RWPE1 (cell line): ENCODE measurements at regions not wholly inside any gene's neighbourhood (a gene's known extent, or its start where the extent isn't known, plus 50 kb on each side); places are given as distances from the start of the nearest gene placed in this dataset.

Experiments
- CTCF ChIA-PET: fragments of 350-600 bp; sonication (Branson Sonifier 250); formaldehyde crosslinking; extraction: SDS; loops from one replicate; lab custom pipeline; 2021; lab: Yijun Ruan, JAX
- POLR2A ChIA-PET: fragments of 400-600 bp; formaldehyde crosslinking; extraction: SDS; loops from one replicate; lab custom pipeline; 2020; ENCODE audit warnings: antibody characterized with exemption; ENCODE audit not compliant: low non-redundant PET; lab: Yijun Ruan, JAX
- DNase-seq: peaks from one replicate; pipeline ENCODE4 v3.0.0; 2012; ENCODE audit warnings: low spot score
- H3K27ac ChIP-seq: fragments of 450-650 bp; 2 replicates; pipeline ENCODE4 v1.5.1; 2017
- TF ChIP-seq, protein P1 (sequence below): fragments of 450-650 bp; conservative IDR thresholded peaks from 2 replicates; pipeline ENCODE4 v1.5.1; 2017; ENCODE audit warnings: low read depth, mild to moderate bottlenecking

GRCh38 chrX:21056622-21057021 is 317.6 kb upstream of the CNKSR2 start:
- H3K27ac ChIP-seq, result no peak overlapping the region
- no peak for DNase-seq
- CTCF ChIA-PET, result no interaction called here
- TF ChIP-seq, protein P1, sequence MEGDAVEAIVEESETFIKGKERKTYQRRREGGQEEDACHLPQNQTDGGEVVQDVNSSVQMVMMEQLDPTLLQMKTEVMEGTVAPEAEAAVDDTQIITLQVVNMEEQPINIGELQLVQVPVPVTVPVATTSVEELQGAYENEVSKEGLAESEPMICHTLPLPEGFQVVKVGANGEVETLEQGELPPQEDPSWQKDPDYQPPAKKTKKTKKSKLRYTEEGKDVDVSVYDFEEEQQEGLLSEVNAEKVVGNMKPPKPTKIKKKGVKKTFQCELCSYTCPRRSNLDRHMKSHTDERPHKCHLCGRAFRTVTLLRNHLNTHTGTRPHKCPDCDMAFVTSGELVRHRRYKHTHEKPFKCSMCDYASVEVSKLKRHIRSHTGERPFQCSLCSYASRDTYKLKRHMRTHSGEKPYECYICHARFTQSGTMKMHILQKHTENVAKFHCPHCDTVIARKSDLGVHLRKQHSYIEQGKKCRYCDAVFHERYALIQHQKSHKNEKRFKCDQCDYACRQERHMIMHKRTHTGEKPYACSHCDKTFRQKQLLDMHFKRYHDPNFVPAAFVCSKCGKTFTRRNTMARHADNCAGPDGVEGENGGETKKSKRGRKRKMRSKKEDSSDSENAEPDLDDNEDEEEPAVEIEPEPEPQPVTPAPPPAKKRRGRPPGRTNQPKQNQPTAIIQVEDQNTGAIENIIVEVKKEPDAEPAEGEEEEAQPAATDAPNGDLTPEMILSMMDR, result no peak
- POLR2A ChIA-PET, result no interaction called here

- no peak for DNase-seq
- TF ChIP-seq, protein P1, result no peak
- ChIA-PET POLR2A (no interaction called here), CTCF (interaction anchor here (0.6 kb wide), 1 partner anchor 12 kb away, joined by 6 read pairs; no protein-coding TSS in a partner anchor)
- H3K27ac ChIP-seq, result no peak overlapping the region
Measured at GRCh38 chrX:21047034-21047455, 327.2 kb upstream of the CNKSR2 start.

DNA sequence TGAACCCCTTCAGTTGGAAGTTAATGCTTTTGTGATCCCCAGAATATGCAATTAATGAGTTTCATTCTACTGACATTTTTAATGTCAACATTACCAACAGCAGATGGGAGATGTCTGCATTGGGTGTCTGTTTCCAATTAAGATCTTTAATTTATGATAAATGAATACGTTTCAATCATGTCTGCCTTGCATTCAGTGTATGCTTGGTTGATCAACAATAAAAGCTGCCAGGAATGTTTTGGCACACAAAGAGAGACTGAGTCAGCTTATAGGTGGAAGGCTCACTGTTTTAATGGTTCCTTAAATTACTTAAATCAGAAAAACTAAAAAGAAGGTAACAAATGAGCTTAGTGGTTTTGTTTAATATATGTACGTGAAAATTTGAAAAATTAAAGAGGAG is 359.9 kb upstream of the CNKSR2 start:
- TF ChIP-seq, protein P1, result no peak
- ChIA-PET POLR2A (no interaction called here), CTCF (no interaction called here)
- H3K27ac ChIP-seq, result no peak overlapping the region
- no peak for DNase-seq

GRCh38 chrX:21004835-21005234 is 369.4 kb upstream of the CNKSR2 start:
- H3K27ac ChIP-seq, result no peak overlapping the region
- CTCF ChIA-PET, result interaction anchor here (0.6 kb wide), 1 partner anchor 20 kb away, joined by 7 read pairs; no protein-coding TSS in a partner anchor
- TF ChIP-seq, protein P1, result no peak
- POLR2A ChIA-PET, result no interaction called here
- peak; percentile 3 for DNase-seq

- H3K27ac ChIP-seq, result no peak overlapping the region
- ChIA-PET CTCF (no interaction called here), POLR2A (no interaction called here)
- TF ChIP-seq, protein P1, result no peak
- DNase-seq, result no peak
Measured at GRCh38 chrX:20995829-20996228, 378.4 kb upstream of the CNKSR2 start.

GRCh38 chrX:20989361-20989760 is 384.9 kb upstream of the CNKSR2 start:
- ChIA-PET POLR2A (no interaction called here), CTCF (no interaction called here)
- TF ChIP-seq, protein P1, result no peak
- H3K27ac ChIP-seq, result no peak overlapping the region
- no peak for DNase-seq
